Esophagus (tissue), 2 donors: ENCODE measurements at regions not wholly inside any gene's neighbourhood (a gene's known extent, or its start where the extent isn't known, plus 50 kb on each side); places are given as distances from the start of the nearest gene placed in this dataset.
A peak's percentile ranks its signal among the peaks of the same experiment; 100 is the strongest.

Source experiments
- H3K27ac ChIP-seq, 2 donors: one replicate each; pipeline ENCODE4 v1.5.1; 2013; ENCODE audit warnings: low read depth in 2 of 2, mild to moderate bottlenecking in 2 of 2, inconsistent platforms in 1 of 2, low read length in 1 of 2, moderate library complexity in 1 of 2
- H3K27me3 ChIP-seq, 2 donors: one replicate each; pipeline ENCODE4 v1.6.1; 2013; ENCODE audit warnings: low read length in 2 of 2, control low read depth in 1 of 2, mild to moderate bottlenecking in 1 of 2; ENCODE audit not compliant: insufficient read depth in 2 of 2, control insufficient read depth in 1 of 2
- H3K36me3 ChIP-seq, 2 donors: one replicate each; pipeline ENCODE4 v1.6.1; 2013; ENCODE audit warnings: low read length in 1 of 2; ENCODE audit not compliant: control insufficient read depth in 2 of 2, insufficient read depth in 2 of 2
- H3K4me1 ChIP-seq, 2 donors: one replicate each; pipeline ENCODE4 v1.6.1; 2013; ENCODE audit warnings: low read length in 1 of 2; ENCODE audit not compliant: control insufficient read depth in 2 of 2, insufficient read depth in 2 of 2
- H3K4me3 ChIP-seq, 2 donors: one replicate each; pipeline ENCODE4 v1.5.1; 2013; ENCODE audit warnings: low read length in 2 of 2, mild to moderate bottlenecking in 2 of 2, low read depth in 1 of 2, moderate library complexity in 1 of 2
- H3K9me3 ChIP-seq, 2 donors: one replicate each; pipeline ENCODE4 v1.6.1; 2013; ENCODE audit warnings: mild to moderate bottlenecking in 2 of 2, low read depth in 1 of 2, low read length in 1 of 2, moderate library complexity in 1 of 2; ENCODE audit not compliant: control insufficient read depth in 2 of 2, insufficient read depth in 1 of 2
- WGBS, 2 donors: extraction: QIAGEN DNeasy Blood & Tissue Kit; methylation state at CpG; one replicate each; pipeline ENCODE4 v1.1.7; 2013; 5-methylcytosine and 5-hydroxymethylcytosine counted together
- donor health status: healthy with polysubstance abuse.
- donor health status: Bipolar disorder and iron deficiency.

DNA sequence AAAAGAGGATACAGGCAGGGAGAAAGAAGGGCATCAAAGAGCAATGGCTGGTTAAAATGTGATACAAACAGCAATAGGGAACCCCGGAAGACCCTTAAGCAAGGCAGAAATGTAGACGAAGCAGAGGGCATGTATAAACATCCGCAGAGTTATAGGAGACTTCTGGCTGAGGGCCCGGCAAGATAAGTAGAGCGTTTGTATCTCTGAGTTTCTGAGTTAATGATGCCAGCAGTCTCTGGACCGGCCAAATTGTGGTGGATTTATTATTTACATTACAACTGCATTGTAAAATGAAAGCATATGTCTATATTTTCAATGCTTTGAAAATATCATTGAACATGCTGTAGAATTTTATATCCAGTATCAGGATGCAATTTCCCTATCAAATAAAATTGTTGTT, 148.0 kb upstream of the KCTD1 start:
- H3K27ac ChIP-seq, result no peak overlapping the region
- no peaks in the 10 kb centered on the region for H3K36me3 ChIP-seq
- no peak overlapping the region for H3K4me3 ChIP-seq
- no peaks in the 10 kb centered on the region for H3K4me1 ChIP-seq
- no peaks in the 10 kb centered on the region for H3K27me3 ChIP-seq
- 53 to 55% methylated on average over 6 of the region's 6 CpGs for WGBS, 2 donors
- no peaks in the 10 kb centered on the region for H3K9me3 ChIP-seq

DNA sequence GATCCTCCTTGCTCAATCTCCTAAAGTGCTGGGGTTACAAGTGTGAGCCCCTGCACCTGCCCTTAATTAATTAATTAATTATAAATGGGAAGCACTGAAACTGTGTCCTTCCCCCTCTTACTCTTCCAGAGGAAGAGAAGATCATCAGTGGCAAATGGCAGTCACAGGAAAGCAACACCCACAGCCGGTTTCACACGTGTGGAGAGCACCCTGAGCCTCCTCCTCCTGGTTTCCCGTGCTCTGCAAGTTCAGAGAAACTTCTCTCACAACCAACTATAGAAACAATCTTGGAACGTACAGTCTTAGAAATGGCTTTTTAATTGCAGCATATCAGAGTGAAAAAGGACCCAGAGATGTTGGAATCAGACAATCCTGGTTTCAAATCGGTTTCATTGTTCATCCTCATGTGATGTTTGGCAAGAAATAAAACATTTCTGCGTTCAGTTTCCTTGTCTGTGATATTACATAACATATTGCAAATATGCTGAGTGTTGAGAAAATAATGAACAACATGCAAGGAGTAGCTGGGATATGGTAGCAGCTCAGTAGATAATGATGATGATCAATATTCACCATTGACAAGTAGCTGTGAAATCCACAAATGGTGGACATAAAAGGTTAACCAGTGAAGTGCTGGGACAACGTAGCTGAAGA, 141.0 kb upstream of the KCTD1 start:
- 56% methylated on average over 7 of the region's 7 CpGs for WGBS, 2 donors
- Histone ChIP-seq H3K27me3 (no peaks in the 10 kb centered on the region), H3K4me1 (no peaks in the 10 kb centered on the region), H3K36me3 (no peaks in the 10 kb centered on the region), H3K4me3 (no peak overlapping the region), H3K27ac (no peak overlapping the region), H3K9me3 (no peaks in the 10 kb centered on the region)

DNA sequence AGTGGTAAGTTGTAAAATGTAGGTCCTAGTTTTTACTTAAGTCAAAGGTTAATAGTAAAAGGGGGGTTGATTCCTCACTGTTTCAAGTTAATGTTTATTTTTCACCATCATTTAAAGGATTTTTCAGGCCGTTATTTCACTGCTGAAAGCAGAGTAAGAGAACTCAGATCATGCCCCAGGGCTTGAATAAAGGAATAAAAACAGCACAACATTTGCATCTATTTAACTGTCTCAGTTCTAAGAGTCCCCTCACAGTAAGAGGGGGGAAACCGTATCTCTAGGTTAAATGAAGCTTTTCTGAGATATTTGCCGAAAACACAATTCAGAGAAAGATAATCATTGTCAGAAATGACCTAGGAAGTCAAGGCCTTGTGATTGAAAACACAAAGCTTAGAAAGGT, 138.2 kb upstream of the KCTD1 start:
- Histone ChIP-seq H3K9me3 (no peaks in the 10 kb centered on the region), H3K36me3 (no peaks in the 10 kb centered on the region), H3K4me1 (no peaks in the 10 kb centered on the region), H3K27ac (no peak overlapping the region), H3K4me3 (no peak overlapping the region), H3K27me3 (no peaks in the 10 kb centered on the region)
- WGBS, 2 donors, result 76% methylated on average over 3 of the region's 3 CpGs

DNA sequence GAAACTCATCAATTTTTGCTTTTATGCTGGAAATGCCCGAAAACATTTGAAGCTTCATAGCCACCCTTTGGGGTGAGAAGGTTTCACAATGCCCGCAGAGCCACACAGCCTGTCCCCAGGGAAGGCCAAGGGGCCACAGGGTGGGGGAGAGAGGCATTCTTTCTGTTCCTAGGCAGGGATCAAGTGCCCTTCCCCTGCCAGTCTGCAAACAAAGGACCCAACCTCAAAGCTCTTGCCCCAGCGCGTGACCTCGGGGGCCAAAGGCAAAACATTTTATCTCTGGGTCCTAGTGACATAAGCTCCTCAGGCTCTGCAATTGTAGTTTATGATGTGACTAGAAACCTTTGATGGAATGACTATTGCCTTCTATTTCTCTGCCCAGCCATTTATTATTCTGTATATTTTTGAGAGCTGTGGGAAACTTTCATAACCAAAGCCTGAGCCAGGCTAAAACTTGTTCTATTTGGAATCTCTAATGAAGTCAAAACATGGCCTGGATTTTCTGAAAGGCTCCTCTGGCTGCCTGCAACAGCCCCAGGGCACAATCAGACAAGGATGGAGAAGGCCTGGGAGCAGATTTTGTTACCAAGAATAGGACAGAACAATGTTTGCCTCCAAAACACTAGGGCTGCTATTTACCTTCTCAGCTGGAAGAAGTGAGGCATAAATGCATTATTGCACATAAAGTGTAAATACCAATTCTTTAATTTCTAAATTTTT, 137.2 kb upstream of the KCTD1 start:
- 56 to 57% methylated on average over 5 of the region's 5 CpGs for WGBS, 2 donors
- H3K36me3 ChIP-seq, result no peaks in the 10 kb centered on the region
- H3K4me3 ChIP-seq, result no peak overlapping the region
- H3K4me1 ChIP-seq, result no peaks in the 10 kb centered on the region
- H3K9me3 ChIP-seq, result no peaks in the 10 kb centered on the region
- no peaks in the 10 kb centered on the region for H3K27me3 ChIP-seq
- no peak overlapping the region for H3K27ac ChIP-seq

DNA sequence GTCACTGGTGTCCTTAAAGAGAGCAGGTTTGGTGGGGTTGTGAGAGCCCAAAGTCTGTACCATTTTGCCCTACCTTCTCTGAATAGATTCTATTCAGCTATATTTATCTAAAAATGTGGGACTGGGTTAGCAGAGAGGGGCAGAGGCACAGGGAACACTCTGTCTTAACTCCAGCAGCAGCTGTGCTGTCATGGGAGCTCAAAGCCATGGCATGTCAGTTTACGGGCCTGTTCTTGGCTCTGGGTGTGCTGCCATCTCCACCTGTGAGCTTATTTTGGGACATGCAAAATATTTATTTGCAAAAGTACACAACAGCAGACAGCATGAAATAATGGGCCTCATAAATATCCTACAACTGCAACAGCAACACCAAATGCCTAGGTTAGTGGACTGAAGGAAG, 129.6 kb upstream of the KCTD1 start:
- H3K9me3 ChIP-seq, result no peaks in the 10 kb centered on the region
- no peak overlapping the region for H3K27ac ChIP-seq
- no peaks in the 10 kb centered on the region for H3K27me3 ChIP-seq
- H3K4me1 ChIP-seq, result no peaks in the 10 kb centered on the region
- WGBS, 2 donors, result 90 to 92% methylated on average over 1 of the region's 1 CpG
- H3K36me3 ChIP-seq, result no peaks in the 10 kb centered on the region
- no peak overlapping the region for H3K4me3 ChIP-seq

DNA sequence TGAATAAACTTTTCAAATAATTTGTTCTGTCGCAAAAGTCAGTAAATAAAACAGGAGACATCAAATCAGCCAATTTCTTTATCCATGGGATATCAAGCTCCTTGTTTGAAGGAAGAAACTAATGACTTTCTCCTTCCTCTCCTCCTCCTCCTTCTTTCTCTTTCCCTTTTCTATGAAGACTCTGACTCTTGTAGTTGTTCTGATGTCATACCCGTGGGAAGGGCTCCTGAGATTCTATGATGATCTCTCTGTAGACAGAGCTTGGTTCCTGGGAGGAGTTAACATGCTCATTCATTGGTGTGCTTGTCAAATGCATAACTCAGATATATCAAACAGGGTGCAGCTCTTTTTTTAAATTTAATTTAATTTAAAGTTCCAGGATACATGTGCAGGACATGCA, 118.7 kb upstream of the KCTD1 start:
- Histone ChIP-seq H3K9me3 (no peaks in the 10 kb centered on the region), H3K4me1 (no peaks in the 10 kb centered on the region), H3K36me3 (no peaks in the 10 kb centered on the region), H3K27ac (no peak overlapping the region), H3K27me3 (no peaks in the 10 kb centered on the region), H3K4me3 (no peak overlapping the region)
- WGBS, 2 donors, result 65 to 69% methylated on average over 2 of the region's 2 CpGs

DNA sequence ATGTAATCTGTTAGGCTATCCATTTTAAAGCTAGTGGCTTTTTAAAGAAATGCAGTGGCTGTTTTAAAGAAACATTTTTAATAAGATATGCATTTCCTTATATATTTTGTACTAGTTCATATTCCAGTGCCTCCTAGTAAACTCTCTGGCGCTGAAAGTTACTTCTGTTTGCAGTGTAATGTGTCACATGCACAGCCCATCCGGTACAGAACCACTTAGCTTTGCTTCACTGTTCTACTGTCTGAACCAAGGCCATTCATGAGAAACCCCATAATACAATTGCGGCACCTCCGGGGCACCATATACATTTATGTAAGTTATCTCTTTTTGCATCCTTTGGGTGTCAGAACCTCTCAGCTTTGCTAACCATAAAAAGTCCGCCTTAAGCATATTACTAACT, 114.6 kb upstream of the KCTD1 start:
- Histone ChIP-seq H3K27me3 (no peaks in the 10 kb centered on the region), H3K9me3 (no peaks in the 10 kb centered on the region), H3K4me1 (no peaks in the 10 kb centered on the region), H3K36me3 (no peaks in the 10 kb centered on the region), H3K27ac (no peak overlapping the region), H3K4me3 (no peak overlapping the region)
- 83 to 86% methylated on average over 5 of the region's 5 CpGs for WGBS, 2 donors

DNA sequence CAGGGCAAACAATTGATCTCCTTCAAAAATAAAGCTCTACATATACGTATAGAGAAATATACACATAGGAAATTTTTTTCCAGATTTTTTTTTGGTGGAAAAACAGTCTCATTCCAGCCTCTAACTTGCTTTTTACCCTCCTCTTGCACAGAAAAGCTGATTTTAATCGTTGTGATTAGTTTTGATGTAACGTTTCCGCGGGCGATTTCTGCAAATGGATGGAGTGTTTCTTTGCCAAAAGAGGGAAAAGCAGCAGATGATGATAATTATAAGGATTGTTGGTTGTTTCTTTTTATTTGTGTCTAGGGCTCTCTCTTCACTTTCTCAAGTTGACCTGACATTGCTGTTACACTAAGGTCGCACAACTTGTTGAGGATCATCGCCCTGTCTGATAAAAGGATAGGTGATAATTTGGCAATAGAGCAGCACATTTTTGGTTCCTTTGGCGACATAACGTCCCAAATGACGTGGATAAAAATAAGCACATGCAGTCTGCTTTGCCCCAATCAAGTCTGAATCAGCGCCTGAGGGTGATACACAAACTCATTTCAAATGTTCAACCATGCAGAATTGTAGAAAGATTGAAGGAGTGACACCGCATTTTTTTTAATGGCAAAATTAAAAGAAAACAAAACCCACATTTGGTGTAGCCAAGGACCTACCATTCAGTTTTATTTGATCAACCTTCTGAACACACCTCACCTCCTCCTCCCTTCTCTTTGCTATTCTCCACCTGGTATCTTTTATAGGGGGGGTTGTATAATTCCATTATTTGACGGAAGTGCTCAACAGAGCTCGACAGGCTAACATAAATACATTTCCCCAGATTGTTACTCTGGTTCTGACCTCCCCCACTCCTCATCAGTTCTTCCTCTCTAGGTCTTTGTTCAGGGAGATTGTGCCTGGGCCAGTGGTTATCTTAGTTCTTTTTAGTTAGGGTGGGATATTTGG, 109.6 kb upstream of the KCTD1 start:
- Histone ChIP-seq H3K9me3 (no peaks in the 10 kb centered on the region), H3K4me3 (peak overlapping the region in 1 of 2 donors; percentile 78), H3K36me3 (no peaks in the 10 kb centered on the region), H3K27me3 (no peaks in the 10 kb centered on the region), H3K4me1 (peaks cover 2 to 5% of the 10 kb centered on the region in 2 donors), H3K27ac (no peak overlapping the region)
- 9 to 10% methylated on average over 15 of the region's 15 CpGs for WGBS, 2 donors

DNA sequence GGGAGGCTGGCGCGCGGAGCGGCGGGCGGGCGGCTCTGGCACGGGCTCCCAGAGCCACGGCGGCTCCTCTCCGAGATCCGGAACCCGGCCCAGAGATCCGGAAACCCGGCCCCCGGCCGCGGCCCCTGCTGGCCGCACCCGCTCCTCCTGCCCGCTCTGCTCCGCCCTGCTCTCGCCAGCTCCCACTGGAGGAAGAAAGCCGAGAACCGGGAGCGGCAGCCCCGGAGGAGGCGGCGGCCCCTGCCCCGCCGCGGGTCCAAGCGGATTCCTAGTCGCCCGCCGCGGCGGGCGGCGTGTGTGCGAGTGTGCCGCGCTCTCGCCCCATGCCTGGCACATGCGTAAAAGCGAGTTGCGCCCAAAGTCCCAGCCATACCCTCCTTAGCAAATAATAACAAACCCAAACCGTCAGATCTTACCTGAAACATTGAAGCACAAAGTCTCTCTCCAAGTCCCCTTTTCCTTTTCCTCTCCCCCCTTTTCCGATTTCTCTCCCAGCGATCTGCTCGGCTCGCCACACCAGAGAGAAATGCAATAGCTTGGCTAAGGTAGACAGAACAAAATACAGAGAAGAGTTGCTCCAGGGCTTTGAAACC, 108.7 kb upstream of the KCTD1 start:
- H3K4me3 ChIP-seq, result peak overlapping the region; percentile 60 to 78
- 0% methylated on average over 34 to 52 of the region's 52 CpGs for WGBS, 2 donors
- H3K27ac ChIP-seq, result peak overlapping the region; percentile 70 to 82
- no peaks in the 10 kb centered on the region for H3K36me3 ChIP-seq
- no peaks in the 10 kb centered on the region for H3K27me3 ChIP-seq
- no peaks in the 10 kb centered on the region for H3K9me3 ChIP-seq
- H3K4me1 ChIP-seq, result peaks cover 2 to 5% of the 10 kb centered on the region in 2 donors
